NCI-H128 (cell line): ENCODE measurements at regions not wholly inside any gene's neighbourhood (a gene's known extent, or its start where the extent isn't known, plus 50 kb on each side); places are given as distances from the start of the nearest gene placed in this dataset.
"Not testable (repeated sequence)": the region's sequence is repeated elsewhere in the genome, so short reads cannot be mapped to it uniquely, and the experiment has no call there.

Source experiments
- DNase-seq: peaks from one replicate; lab custom pipeline; 2025; ENCODE audit not compliant: unreplicated experiment; lab: John Stamatoyannopoulos, UW

- no peak for DNase-seq
These were observed 930.8 kb upstream of the CDH9 start for GRCh38 chr5:27969157-27969556.

GRCh38 chr5:27963050-27963783 lies 924.8 kb upstream of the CDH9 start:
- no peak for DNase-seq

GRCh38 chr5:27962198-27962597 lies 923.8 kb upstream of the CDH9 start:
- DNase-seq, result no peak

- no peak for DNase-seq
These were observed 908.7 kb upstream of the CDH9 start for GRCh38 chr5:27947088-27947487.

GRCh38 chr5:27944471-27944870 lies 906.1 kb upstream of the CDH9 start:
- no peak for DNase-seq

- no peak for DNase-seq
These were observed 900.6 kb upstream of the CDH9 start for GRCh38 chr5:27938989-27939388.

GRCh38 chr5:27928060-27928459 lies 889.7 kb upstream of the CDH9 start:
- DNase-seq, result no peak

- no peak for DNase-seq
These were observed 872.8 kb upstream of the CDH9 start for GRCh38 chr5:27911216-27911615.

GRCh38 chr5:27908341-27908740 lies 870.0 kb upstream of the CDH9 start:
- no peak for DNase-seq

- DNase-seq, result no peak
These were observed 868.7 kb upstream of the CDH9 start for GRCh38 chr5:27906931-27907601.

GRCh38 chr5:27906481-27906880 lies 868.1 kb upstream of the CDH9 start:
- DNase-seq, result no peak

- no peak for DNase-seq
These were observed 862.4 kb upstream of the CDH9 start for GRCh38 chr5:27900761-27901160.

GRCh38 chr5:27876071-27876470 lies 837.7 kb upstream of the CDH9 start:
- no peak for DNase-seq

GRCh38 chr5:27875148-27875547 lies 836.8 kb upstream of the CDH9 start:
- DNase-seq, result no peak

- no peak for DNase-seq
These were observed 829.9 kb upstream of the CDH9 start for GRCh38 chr5:27868292-27868691.

GRCh38 chr5:27855491-27855890 lies 817.1 kb upstream of the CDH9 start:
- no peak for DNase-seq

GRCh38 chr5:27854243-27854852 lies 816.0 kb upstream of the CDH9 start:
- DNase-seq, result no peak

- DNase-seq, result no peak
These were observed 806.9 kb upstream of the CDH9 start for GRCh38 chr5:27845248-27845647.

GRCh38 chr5:27836704-27837103 lies 798.3 kb upstream of the CDH9 start:
- not testable (repeated sequence) for DNase-seq

GRCh38 chr5:27832886-27833285 lies 794.5 kb upstream of the CDH9 start:
- DNase-seq, result no peak

GRCh38 chr5:27830546-27830945 lies 792.2 kb upstream of the CDH9 start:
- no peak for DNase-seq

GRCh38 chr5:27821681-27822080 lies 783.3 kb upstream of the CDH9 start:
- no peak for DNase-seq
